Trophoblast cell (in vitro differentiated cells and primary cell): ENCODE measurements at regions not wholly inside any gene's neighbourhood (a gene's known extent, or its start where the extent isn't known, plus 50 kb on each side); places are given as distances from the start of the nearest gene placed in this dataset.
A peak's percentile ranks its signal among the peaks of the same experiment; 100 is the strongest.

Experiments
- DNase-seq, 2 donors: peaks; one replicate each; pipeline ENCODE4 v3.0.0-alpha.2; 2016
- H2AFZ ChIP-seq: 2 replicates; pipeline ENCODE4 v1.6.1; 2013; ENCODE audit warnings: low read length, moderate library complexity, mild to moderate bottlenecking; ENCODE audit not compliant: insufficient read depth, poor library complexity
- H2AK5ac ChIP-seq: 2 replicates; pipeline ENCODE4 v1.6.1; 2013; ENCODE audit warnings: mild to moderate bottlenecking, low read length
- H2BK120ac ChIP-seq: 2 replicates; pipeline ENCODE4 v1.6.1; 2013; ENCODE audit warnings: low read length, mild to moderate bottlenecking, moderate library complexity; ENCODE audit not compliant: insufficient read depth, poor library complexity
- H2BK12ac ChIP-seq: 2 replicates; pipeline ENCODE4 v1.6.1; 2013; ENCODE audit warnings: mild to moderate bottlenecking, low read length, moderate library complexity
- H2BK5ac ChIP-seq: 2 replicates; pipeline ENCODE4 v1.6.1; 2013; ENCODE audit warnings: low read length, low read depth, moderate library complexity, mild to moderate bottlenecking; ENCODE audit not compliant: poor library complexity
- H3K14ac ChIP-seq: 2 replicates; pipeline ENCODE4 v1.6.1; 2013; ENCODE audit warnings: mild to moderate bottlenecking, low read length
- H3K18ac ChIP-seq: 2 replicates; pipeline ENCODE4 v1.6.1; 2013; ENCODE audit warnings: mild to moderate bottlenecking, low read length
- H3K23ac ChIP-seq: 2 replicates; pipeline ENCODE4 v1.6.1; 2013; ENCODE audit warnings: low read length
- H3K27ac ChIP-seq: 2 replicates; pipeline ENCODE4 v1.5.1; 2013; ENCODE audit warnings: low read depth, mild to moderate bottlenecking, inconsistent platforms, low read length, moderate library complexity
- H3K27me3 ChIP-seq: 2 replicates; pipeline ENCODE4 v1.6.1; 2013; ENCODE audit warnings: inconsistent platforms, mild to moderate bottlenecking, low read length, moderate library complexity; ENCODE audit not compliant: insufficient read depth
- H3K36me3 ChIP-seq, 2 experiments: 1 replicate in 1 of 2; 2 replicates in 1 of 2; pipeline ENCODE4 v1.6.1; 2013; ENCODE audit warnings: low read length in 2 of 2, mild to moderate bottlenecking in 2 of 2, moderate library complexity in 1 of 2; ENCODE audit not compliant: insufficient read depth in 2 of 2, control insufficient read depth in 1 of 2
- H3K4ac ChIP-seq: 2 replicates; pipeline ENCODE4 v1.6.1; 2013; ENCODE audit warnings: low read depth, mild to moderate bottlenecking, low read length, moderate library complexity
- H3K4me1 ChIP-seq, 2 experiments: 1 replicate in 1 of 2; 2 replicates in 1 of 2; pipeline ENCODE4 v1.6.1; 2013; ENCODE audit warnings: low read length in 2 of 2, mild to moderate bottlenecking in 2 of 2, moderate library complexity in 1 of 2; ENCODE audit not compliant: insufficient read depth in 2 of 2, control insufficient read depth in 1 of 2
- H3K4me2 ChIP-seq: 2 replicates; pipeline ENCODE4 v1.6.1; 2013; ENCODE audit warnings: inconsistent platforms, mild to moderate bottlenecking, low read length, moderate library complexity
- H3K4me3 ChIP-seq: 2 replicates; pipeline ENCODE4 v1.5.1; 2013; ENCODE audit warnings: mild to moderate bottlenecking, low read depth, low read length, inconsistent platforms
- H3K79me1 ChIP-seq: one replicate; pipeline ENCODE4 v1.6.1; 2013; ENCODE audit warnings: low read length
- H3K79me2 ChIP-seq: 2 replicates; pipeline ENCODE4 v1.6.1; 2013; ENCODE audit warnings: low read length, mild to moderate bottlenecking; ENCODE audit not compliant: control insufficient read depth, insufficient read depth, poor library complexity
- H3K9ac ChIP-seq: 2 replicates; pipeline ENCODE4 v1.6.1; 2013; ENCODE audit warnings: mild to moderate bottlenecking, low read length
- H3K9me3 ChIP-seq: 2 replicates; pipeline ENCODE4 v1.6.1; 2013; ENCODE audit warnings: low read depth, mild to moderate bottlenecking, control low read depth, inconsistent platforms, low read length; ENCODE audit not compliant: insufficient read depth
- H4K12ac ChIP-seq: 2 replicates; pipeline ENCODE4 v1.6.1; 2013; ENCODE audit warnings: low read depth, mild to moderate bottlenecking, low read length, moderate library complexity
- H4K8ac ChIP-seq: 2 replicates; pipeline ENCODE4 v1.6.1; 2013; ENCODE audit warnings: low read depth, mild to moderate bottlenecking, low read length, moderate library complexity
- H4K91ac ChIP-seq: one replicate; pipeline ENCODE4 v1.6.1; 2013; ENCODE audit warnings: low read depth, mild to moderate bottlenecking, low read length, moderate library complexity
- WGBS: extraction: QIAGEN DNeasy Blood & Tissue Kit; methylation state at CpG from one replicate; pipeline ENCODE4 v1.1.7; 2013; ENCODE audit warnings: missing lambda C conversion rate; ENCODE audit not compliant: insufficient read length, insufficient coverage; ENCODE audit errors: extremely low coverage; 5-methylcytosine and 5-hydroxymethylcytosine counted together

GRCh38 chr6:146968041-146968760 is 236.0 kb upstream of the STXBP5 start:
- Histone ChIP-seq H3K27ac (no peak overlapping the region), H3K14ac (no peak overlapping the region), H2AK5ac (no peak overlapping the region), H3K4me1 (no peaks in the 10 kb centered on the region), H2BK120ac (no peak overlapping the region), H3K4me3 (no peak overlapping the region), H3K79me2 (no peaks in the 10 kb centered on the region), H3K23ac (no peak overlapping the region), H4K8ac (no peak overlapping the region), H3K9me3 (peaks cover 7% of the 10 kb centered on the region), H2BK5ac (no peak overlapping the region), H4K91ac (no peak overlapping the region), H3K18ac (no peak overlapping the region), H4K12ac (no peak overlapping the region), H3K4me2 (no peak overlapping the region), H3K9ac (no peak overlapping the region), H3K79me1 (no peaks in the 10 kb centered on the region), H2BK12ac (no peak overlapping the region), H3K4ac (no peak overlapping the region), H3K27me3 (no peaks in the 10 kb centered on the region), H2AFZ (no peak overlapping the region), H3K36me3 (no peaks in the 10 kb centered on the region)
- no CpG with 5 or more reads among the region's 4 CpGs for WGBS
- peak in 1 of 2 donors; percentile 27 for DNase-seq

GRCh38 chr6:146972546-146972945 is 231.7 kb upstream of the STXBP5 start:
- no peak overlapping the region for H4K12ac ChIP-seq
- H3K9ac ChIP-seq, result no peak overlapping the region
- H2AFZ ChIP-seq, result no peak overlapping the region
- H3K79me1 ChIP-seq, result no peaks in the 10 kb centered on the region
- H3K4me1 ChIP-seq, result no peaks in the 10 kb centered on the region
- no peaks in the 10 kb centered on the region for H3K27me3 ChIP-seq
- no peak overlapping the region for H3K14ac ChIP-seq
- no peak overlapping the region for H3K23ac ChIP-seq
- H3K4me2 ChIP-seq, result no peak overlapping the region
- no peak overlapping the region for H2BK5ac ChIP-seq
- H4K91ac ChIP-seq, result no peak overlapping the region
- no peak overlapping the region for H3K4ac ChIP-seq
- WGBS, result no CpG with 5 or more reads among the region's 6 CpGs
- no peak overlapping the region for H3K18ac ChIP-seq
- no peak overlapping the region for H3K4me3 ChIP-seq
- no peak overlapping the region for H4K8ac ChIP-seq
- no peaks in the 10 kb centered on the region for H3K36me3 ChIP-seq
- no peak overlapping the region for H2BK120ac ChIP-seq
- H2BK12ac ChIP-seq, result no peak overlapping the region
- no peaks in the 10 kb centered on the region for H3K79me2 ChIP-seq
- DNase-seq, result no peak
- H3K27ac ChIP-seq, result no peak overlapping the region
- H2AK5ac ChIP-seq, result no peak overlapping the region
- no peaks in the 10 kb centered on the region for H3K9me3 ChIP-seq

- no peaks in the 10 kb centered on the region for H3K36me3 ChIP-seq
- no peak overlapping the region for H3K18ac ChIP-seq
- no peak overlapping the region for H2BK5ac ChIP-seq
- no peak overlapping the region for H3K4me2 ChIP-seq
- no CpG with 5 or more reads among the region's 3 CpGs for WGBS
- H3K4me1 ChIP-seq, result no peaks in the 10 kb centered on the region
- H3K9me3 ChIP-seq, result no peaks in the 10 kb centered on the region
- no peak overlapping the region for H3K4ac ChIP-seq
- no peak overlapping the region for H2AFZ ChIP-seq
- no peak overlapping the region for H2BK12ac ChIP-seq
- H3K79me2 ChIP-seq, result no peaks in the 10 kb centered on the region
- DNase-seq, result no peak
- H4K91ac ChIP-seq, result no peak overlapping the region
- H2BK120ac ChIP-seq, result no peak overlapping the region
- no peaks in the 10 kb centered on the region for H3K79me1 ChIP-seq
- H3K4me3 ChIP-seq, result no peak overlapping the region
- H4K12ac ChIP-seq, result no peak overlapping the region
- H4K8ac ChIP-seq, result no peak overlapping the region
- no peak overlapping the region for H3K27ac ChIP-seq
- no peak overlapping the region for H3K9ac ChIP-seq
- H3K23ac ChIP-seq, result no peak overlapping the region
- no peak overlapping the region for H3K14ac ChIP-seq
- no peaks in the 10 kb centered on the region for H3K27me3 ChIP-seq
- H2AK5ac ChIP-seq, result no peak overlapping the region
Observed at GRCh38 chr6:146974351-146974750, 229.9 kb upstream of the STXBP5 start.

GRCh38 chr6:146975093-146975492 is 229.1 kb upstream of the STXBP5 start:
- H3K23ac ChIP-seq, result no peak overlapping the region
- no peak overlapping the region for H3K4me3 ChIP-seq
- H4K8ac ChIP-seq, result no peak overlapping the region
- no peak overlapping the region for H2BK5ac ChIP-seq
- H3K27me3 ChIP-seq, result no peaks in the 10 kb centered on the region
- no peak overlapping the region for H2BK120ac ChIP-seq
- no peak overlapping the region for H2AK5ac ChIP-seq
- no CpG with 5 or more reads among the region's 3 CpGs for WGBS
- no peak overlapping the region for H3K27ac ChIP-seq
- H3K4ac ChIP-seq, result no peak overlapping the region
- no peaks in the 10 kb centered on the region for H3K36me3 ChIP-seq
- no peak overlapping the region for H3K14ac ChIP-seq
- H4K91ac ChIP-seq, result no peak overlapping the region
- H3K9ac ChIP-seq, result no peak overlapping the region
- H2BK12ac ChIP-seq, result no peak overlapping the region
- no peak for DNase-seq
- H3K18ac ChIP-seq, result no peak overlapping the region
- no peak overlapping the region for H3K4me2 ChIP-seq
- H3K79me1 ChIP-seq, result no peaks in the 10 kb centered on the region
- H2AFZ ChIP-seq, result no peak overlapping the region
- H4K12ac ChIP-seq, result no peak overlapping the region
- no peaks in the 10 kb centered on the region for H3K79me2 ChIP-seq
- H3K4me1 ChIP-seq, result no peaks in the 10 kb centered on the region
- no peaks in the 10 kb centered on the region for H3K9me3 ChIP-seq
